ENCODE measurements at regions not wholly inside any gene's neighbourhood (a gene's known extent, or its start where the extent isn't known, plus 50 kb on each side); places are given as distances from the start of the nearest gene placed in this dataset.
"Not testable (repeated sequence)": the region's sequence is repeated elsewhere in the genome, so short reads cannot be mapped to it uniquely, and the experiment has no call there.

- TF ChIP-seq CTCF, POLR2A (IDR thresholded peaks at IDR 0.05): not testable (repeated sequence)
These were observed 314.8 kb upstream of the SPATA31A3 start for GRCh38 chr9:67307109-67307508.

Data from upper lobe of left lung (tissue), 4 donors.